ENCODE measurements at regions not wholly inside any gene's neighbourhood (a gene's known extent, or its start where the extent isn't known, plus 50 kb on each side); places are given as distances from the start of the nearest gene placed in this dataset.

DNA sequence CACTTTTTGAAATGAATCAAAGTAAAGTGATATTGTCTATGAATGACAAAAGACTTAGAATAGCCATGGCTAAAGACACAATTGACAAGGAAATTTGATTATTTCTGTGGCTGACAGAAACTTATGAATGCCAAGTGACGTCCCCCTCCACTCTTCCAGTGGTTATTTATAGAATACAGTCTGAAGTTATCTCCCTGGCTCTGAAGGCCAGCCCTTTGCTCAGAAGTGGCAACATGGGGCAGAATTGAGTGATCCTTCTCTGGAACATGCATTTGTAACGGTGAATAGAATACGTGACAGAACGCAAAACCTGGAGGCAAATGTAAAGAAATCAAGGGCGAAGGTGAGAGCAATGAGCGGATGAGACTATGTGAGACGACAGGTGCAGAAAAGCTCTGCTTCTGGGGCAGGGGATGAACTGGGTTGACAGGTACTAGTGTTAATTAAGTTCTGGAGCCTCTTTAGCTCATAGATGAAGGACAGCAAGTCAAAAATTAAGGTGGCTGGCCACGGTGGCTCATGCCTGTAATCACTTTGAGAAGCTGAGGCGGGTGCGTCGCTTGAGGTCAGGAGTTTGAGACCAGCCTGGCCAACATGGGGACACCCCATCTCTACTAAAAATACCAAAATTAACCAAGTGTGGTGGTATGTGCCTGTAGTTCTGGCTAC is 585.7 kb upstream of the B3GAT1 start:
- no peak overlapping the region for H3K4me3 ChIP-seq
- no peaks in the 10 kb centered on the region for H3K36me3 ChIP-seq
- no peaks in the 10 kb centered on the region for H3K9me3 ChIP-seq
- no peak overlapping the region for H3K27ac ChIP-seq
- TF ChIP-seq POLR2A (IDR thresholded peaks at IDR 0.05) (no peak), POLR2AphosphoS5 (IDR thresholded peaks at IDR 0.05; ENCODE audit: insufficient read depth in 1 of 2, low read depth in 1 of 2) (no peak)
- TF ChIP-seq, protein P1, sequence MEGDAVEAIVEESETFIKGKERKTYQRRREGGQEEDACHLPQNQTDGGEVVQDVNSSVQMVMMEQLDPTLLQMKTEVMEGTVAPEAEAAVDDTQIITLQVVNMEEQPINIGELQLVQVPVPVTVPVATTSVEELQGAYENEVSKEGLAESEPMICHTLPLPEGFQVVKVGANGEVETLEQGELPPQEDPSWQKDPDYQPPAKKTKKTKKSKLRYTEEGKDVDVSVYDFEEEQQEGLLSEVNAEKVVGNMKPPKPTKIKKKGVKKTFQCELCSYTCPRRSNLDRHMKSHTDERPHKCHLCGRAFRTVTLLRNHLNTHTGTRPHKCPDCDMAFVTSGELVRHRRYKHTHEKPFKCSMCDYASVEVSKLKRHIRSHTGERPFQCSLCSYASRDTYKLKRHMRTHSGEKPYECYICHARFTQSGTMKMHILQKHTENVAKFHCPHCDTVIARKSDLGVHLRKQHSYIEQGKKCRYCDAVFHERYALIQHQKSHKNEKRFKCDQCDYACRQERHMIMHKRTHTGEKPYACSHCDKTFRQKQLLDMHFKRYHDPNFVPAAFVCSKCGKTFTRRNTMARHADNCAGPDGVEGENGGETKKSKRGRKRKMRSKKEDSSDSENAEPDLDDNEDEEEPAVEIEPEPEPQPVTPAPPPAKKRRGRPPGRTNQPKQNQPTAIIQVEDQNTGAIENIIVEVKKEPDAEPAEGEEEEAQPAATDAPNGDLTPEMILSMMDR (IDR thresholded peaks at IDR 0.05): no peak
- intact Hi-C loops (cut with DNase I): no loop called here
- no peaks in the 10 kb centered on the region for H3K27me3 ChIP-seq
- no peaks in the 10 kb centered on the region for H3K4me1 ChIP-seq
- DNase-seq (ENCODE audit: extremely low spot score in 2 of 2): peak in 1 of 2 donors; percentile 31

DNA sequence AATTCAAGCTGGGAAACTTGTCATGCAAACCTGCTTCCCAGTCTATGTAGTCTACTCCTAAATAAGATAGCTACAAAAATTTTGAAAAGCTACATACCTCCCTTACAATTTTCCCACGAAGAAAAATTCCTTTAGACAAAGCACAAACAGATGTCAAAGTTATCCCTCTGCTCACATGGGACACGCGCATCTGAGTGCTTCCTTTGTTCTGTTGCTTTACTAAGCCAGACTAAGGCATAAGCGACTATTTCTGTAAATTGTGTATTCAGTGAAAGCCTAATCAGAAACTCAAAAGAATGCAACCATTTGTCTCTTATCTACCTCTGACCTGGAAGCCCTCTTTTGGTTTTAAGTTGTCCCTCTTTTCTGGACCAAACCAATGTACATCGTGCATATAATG is 583.7 kb upstream of the B3GAT1 start:
- DNase-seq (ENCODE audit: extremely low spot score in 2 of 2): no peak
- Histone ChIP-seq H3K36me3 (no peaks in the 10 kb centered on the region), H3K9me3 (no peaks in the 10 kb centered on the region), H3K27me3 (no peaks in the 10 kb centered on the region), H3K27ac (no peak overlapping the region), H3K4me1 (no peaks in the 10 kb centered on the region), H3K4me3 (no peak overlapping the region)
- TF ChIP-seq, protein P1 (IDR thresholded peaks at IDR 0.05): no peak
- TF ChIP-seq POLR2AphosphoS5 (IDR thresholded peaks at IDR 0.05; ENCODE audit: insufficient read depth in 1 of 2, low read depth in 1 of 2) (no peak), POLR2A (IDR thresholded peaks at IDR 0.05) (no peak)
- intact Hi-C loops (cut with DNase I): no loop called here

DNA sequence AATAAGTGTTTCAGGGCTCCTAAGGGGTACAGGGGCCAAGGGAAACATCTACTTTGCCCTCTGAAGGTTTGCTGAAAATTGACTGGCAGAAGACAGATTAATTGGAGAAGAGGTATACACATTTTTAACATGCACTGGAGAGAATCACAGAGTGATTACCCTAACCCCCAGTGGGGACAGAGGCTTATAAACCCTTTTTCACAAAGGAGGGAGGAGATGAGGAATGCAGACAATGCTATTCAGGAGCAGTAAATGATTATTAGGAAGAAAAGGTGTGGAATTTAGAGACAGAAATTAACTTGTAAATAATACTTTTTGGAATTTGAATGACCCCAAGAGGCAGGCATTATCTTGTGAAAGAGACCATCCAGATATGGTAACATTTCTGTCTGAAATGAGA is 582.4 kb upstream of the B3GAT1 start:
- no peak for DNase-seq (ENCODE audit: extremely low spot score in 2 of 2)
- Histone ChIP-seq H3K36me3 (no peaks in the 10 kb centered on the region), H3K4me3 (no peak overlapping the region), H3K27me3 (no peaks in the 10 kb centered on the region), H3K4me1 (no peaks in the 10 kb centered on the region), H3K9me3 (no peaks in the 10 kb centered on the region), H3K27ac (no peak overlapping the region)
- no peak for TF ChIP-seq POLR2A (IDR thresholded peaks at IDR 0.05)
- TF ChIP-seq POLR2AphosphoS5 (IDR thresholded peaks at IDR 0.05; ENCODE audit: insufficient read depth in 1 of 2, low read depth in 1 of 2): no peak
- TF ChIP-seq, protein P1 (IDR thresholded peaks at IDR 0.05): no peak
- intact Hi-C loops (cut with DNase I): no loop called here

DNA sequence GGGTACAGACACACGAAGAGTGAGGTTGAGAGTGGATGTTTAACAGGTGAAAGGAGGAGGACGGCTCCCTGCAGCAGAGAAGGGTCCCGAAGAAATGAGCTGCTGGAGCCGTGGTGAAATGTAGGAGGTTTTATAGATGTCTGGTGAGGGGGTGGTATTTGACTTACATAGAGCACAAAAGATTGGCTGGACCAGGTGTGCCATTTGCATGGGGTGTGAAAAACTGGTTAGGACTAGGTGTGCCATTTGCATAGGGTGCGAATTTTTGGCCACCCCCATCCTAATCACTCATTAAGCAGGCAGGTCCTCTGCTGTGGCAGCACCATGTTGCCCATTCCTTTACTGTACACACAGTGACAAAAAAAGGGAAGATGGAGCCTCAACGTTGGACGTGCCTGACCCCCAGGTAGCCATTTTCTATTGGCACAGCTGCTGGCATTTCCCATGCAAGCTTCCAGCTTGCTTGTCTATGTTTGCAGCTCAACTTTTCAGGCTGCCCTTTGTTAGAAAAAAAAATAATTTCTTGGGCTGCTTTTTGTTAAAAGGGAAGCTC is 581.7 kb upstream of the B3GAT1 start:
- no peaks in the 10 kb centered on the region for H3K36me3 ChIP-seq
- H3K4me3 ChIP-seq: no peak overlapping the region
- intact Hi-C loops (cut with DNase I): no loop called here
- H3K27ac ChIP-seq: no peak overlapping the region
- H3K27me3 ChIP-seq: no peaks in the 10 kb centered on the region
- peak in 1 of 2 donors; percentile 49 for DNase-seq (ENCODE audit: extremely low spot score in 2 of 2)
- TF ChIP-seq POLR2A (IDR thresholded peaks at IDR 0.05) (no peak), POLR2AphosphoS5 (IDR thresholded peaks at IDR 0.05; ENCODE audit: insufficient read depth in 1 of 2, low read depth in 1 of 2) (no peak)
- TF ChIP-seq, protein P1 (IDR thresholded peaks at IDR 0.05): no peak
- H3K9me3 ChIP-seq: no peaks in the 10 kb centered on the region
- H3K4me1 ChIP-seq: no peaks in the 10 kb centered on the region

DNA sequence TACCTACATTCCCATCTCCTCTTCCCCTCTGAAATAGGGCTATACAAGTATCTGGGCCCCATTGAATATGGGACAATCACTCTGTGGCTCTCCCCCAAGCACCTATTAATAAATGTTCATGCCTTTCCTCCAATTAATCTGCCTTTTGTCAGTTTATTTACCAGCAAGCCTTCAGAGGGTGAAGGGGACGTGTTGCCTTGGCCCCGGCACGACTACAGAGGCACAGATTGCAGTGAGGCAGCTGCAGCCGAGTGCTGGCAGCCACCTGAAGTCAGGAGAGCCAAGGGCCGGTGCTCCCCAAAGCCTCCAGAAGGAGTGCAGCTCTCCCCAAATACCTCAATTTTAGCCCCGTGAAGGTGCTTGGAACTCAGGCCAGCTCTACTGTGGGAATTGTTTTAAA is 580.9 kb upstream of the B3GAT1 start:
- H3K27me3 ChIP-seq: no peaks in the 10 kb centered on the region
- no peak overlapping the region for H3K4me3 ChIP-seq
- intact Hi-C loops (cut with DNase I): no loop called here
- H3K4me1 ChIP-seq: no peaks in the 10 kb centered on the region
- no peaks in the 10 kb centered on the region for H3K9me3 ChIP-seq
- H3K36me3 ChIP-seq: no peaks in the 10 kb centered on the region
- TF ChIP-seq POLR2AphosphoS5 (IDR thresholded peaks at IDR 0.05; ENCODE audit: insufficient read depth in 1 of 2, low read depth in 1 of 2) (no peak), POLR2A (IDR thresholded peaks at IDR 0.05) (no peak)
- TF ChIP-seq, protein P1 (IDR thresholded peaks at IDR 0.05): no peak
- DNase-seq (ENCODE audit: extremely low spot score in 2 of 2): peak in 1 of 2 donors; percentile 25
- H3K27ac ChIP-seq: no peak overlapping the region
